Chondrocyte (in vitro differentiated cells): ENCODE measurements at regions not wholly inside any gene's neighbourhood (a gene's known extent, or its start where the extent isn't known, plus 50 kb on each side); places are given as distances from the start of the nearest gene placed in this dataset.

Source experiments
- DNase-seq: peaks from one replicate; pipeline ENCODE4 v3.0.0; 2021; ENCODE audit warnings: mixed read lengths, low spot score
- H3K27ac Mint-ChIP-seq: one replicate; pipeline ENCODE4 v1.8.0; 2021; ENCODE audit warnings: mild to moderate bottlenecking, moderate library complexity, mixed read lengths; ENCODE audit not compliant: unreplicated experiment
- H3K27me3 Mint-ChIP-seq: 2 replicates; pipeline ENCODE4 v1.8.0; 2021; ENCODE audit warnings: low read depth, mixed read lengths
- H3K36me3 Mint-ChIP-seq: 2 replicates; pipeline ENCODE4 v1.8.0; 2021; ENCODE audit warnings: low read depth, mixed read lengths
- H3K4me1 Mint-ChIP-seq: 2 replicates; pipeline ENCODE4 v1.8.0; 2021; ENCODE audit warnings: low read depth, mild to moderate bottlenecking, mixed read lengths
- H3K4me3 Mint-ChIP-seq: one replicate; pipeline ENCODE4 v1.8.0; 2021; ENCODE audit warnings: mild to moderate bottlenecking, moderate library complexity, mixed read lengths; ENCODE audit not compliant: unreplicated experiment
- H3K9me3 Mint-ChIP-seq: 2 replicates; pipeline ENCODE4 v1.8.0; 2021; ENCODE audit warnings: low read depth, mixed read lengths
- CTCF ChIP-seq: fragments of 200-600 bp; sonication (generic); IDR thresholded peaks from 2 replicates; pipeline ENCODE4 v1.5.0; 2021; ENCODE audit warnings: antibody characterized with exemption, mild to moderate bottlenecking, moderate library complexity

- Mint-ChIP-seq H3K4me1 (no peaks in the 10 kb centered on the region), H3K4me3 (no peak overlapping the region), H3K27me3 (peaks cover 23% of the 10 kb centered on the region), H3K27ac (no peak overlapping the region), H3K9me3 (no peaks in the 10 kb centered on the region), H3K36me3 (no peaks in the 10 kb centered on the region)
- DNase-seq: no peak
- no peak for TF ChIP-seq CTCF
Measured at GRCh38 chr10:25761937-25762336, 172.1 kb upstream of the MYO3A start.

- no peaks in the 10 kb centered on the region for H3K36me3 Mint-ChIP-seq
- no peak for TF ChIP-seq CTCF
- no peaks in the 10 kb centered on the region for H3K9me3 Mint-ChIP-seq
- peaks cover 23% of the 10 kb centered on the region for H3K27me3 Mint-ChIP-seq
- no peak overlapping the region for H3K27ac Mint-ChIP-seq
- H3K4me3 Mint-ChIP-seq: no peak overlapping the region
- no peaks in the 10 kb centered on the region for H3K4me1 Mint-ChIP-seq
- no peak for DNase-seq
Measured at GRCh38 chr10:25766213-25766612, 167.8 kb upstream of the MYO3A start.

- no peaks in the 10 kb centered on the region for H3K36me3 Mint-ChIP-seq
- H3K9me3 Mint-ChIP-seq: no peaks in the 10 kb centered on the region
- no peak overlapping the region for H3K4me3 Mint-ChIP-seq
- H3K27me3 Mint-ChIP-seq: peaks cover 23% of the 10 kb centered on the region
- no peak for TF ChIP-seq CTCF
- no peaks in the 10 kb centered on the region for H3K4me1 Mint-ChIP-seq
- H3K27ac Mint-ChIP-seq: no peak overlapping the region
- no peak for DNase-seq
Measured at GRCh38 chr10:25766687-25767221, 167.3 kb upstream of the MYO3A start.

GRCh38 chr10:25768167-25768566 is 165.9 kb upstream of the MYO3A start:
- Mint-ChIP-seq H3K9me3 (no peaks in the 10 kb centered on the region), H3K36me3 (no peaks in the 10 kb centered on the region), H3K27ac (no peak overlapping the region), H3K27me3 (peaks cover 23% of the 10 kb centered on the region), H3K4me1 (no peaks in the 10 kb centered on the region), H3K4me3 (no peak overlapping the region)
- no peak for DNase-seq
- TF ChIP-seq CTCF: peak; percentile 25

GRCh38 chr10:25778646-25779045 is 155.4 kb upstream of the MYO3A start:
- Mint-ChIP-seq H3K27me3 (no peaks in the 10 kb centered on the region), H3K9me3 (peaks cover 12% of the 10 kb centered on the region), H3K4me1 (no peaks in the 10 kb centered on the region), H3K27ac (no peak overlapping the region), H3K4me3 (no peak overlapping the region), H3K36me3 (no peaks in the 10 kb centered on the region)
- DNase-seq: no peak
- TF ChIP-seq CTCF: no peak
